GM23248 (cell line): ENCODE measurements at regions not wholly inside any gene's neighbourhood (a gene's known extent, or its start where the extent isn't known, plus 50 kb on each side); places are given as distances from the start of the nearest gene placed in this dataset.

Experiments
- EZH2 ChIP-seq: fragments of 200-600 bp; sonication (generic); IDR thresholded peaks from 2 replicates; pipeline ENCODE4 v1.6.1; 2018; ENCODE audit warnings: antibody characterized with exemption, mild to moderate bottlenecking; ENCODE audit not compliant: insufficient read depth, poor library complexity, severe bottlenecking
- EZH2phosphoT487 ChIP-seq: fragments of 200-600 bp; sonication (generic); IDR thresholded peaks from 2 replicates; pipeline ENCODE4 v1.6.1; 2018; ENCODE audit warnings: antibody characterized with exemption, moderate library complexity, mild to moderate bottlenecking, low read depth; ENCODE audit not compliant: insufficient read depth

- TF ChIP-seq EZH2phosphoT487 (no peak), EZH2 (no peak)
Measured at GRCh38 chr13:85993567-85993966, 194.3 kb upstream of the SLITRK6 start.
